Gastroesophageal sphincter (tissue), 3 donors: ENCODE measurements at regions not wholly inside any gene's neighbourhood (a gene's known extent, or its start where the extent isn't known, plus 50 kb on each side); places are given as distances from the start of the nearest gene placed in this dataset.

ENCODE experiments used
- CTCF ChIP-seq, 4 experiments: fragments of 200-600 bp in 2 of 4; fragments of 450-650 bp in 2 of 4; sonication (generic) in 1 of 4; IDR thresholded peaks; one replicate each; pipeline ENCODE4 v1.5.1; 2017 to 2019; ENCODE audit warnings: antibody characterized with exemption in 4 of 4, mild to moderate bottlenecking in 2 of 4, moderate library complexity in 2 of 4
- EP300 ChIP-seq: sonication (generic); formaldehyde crosslinking; IDR thresholded peaks from one replicate; pipeline ENCODE4 v1.6.1; 2017; ENCODE audit warnings: antibody characterized with exemption, mild to moderate bottlenecking
- POLR2A ChIP-seq, 2 donors: fragments of 450-650 bp; IDR thresholded peaks; one replicate each; pipeline ENCODE4 v1.6.1; 2017; ENCODE audit warnings: antibody characterized with exemption in 2 of 2, mild to moderate bottlenecking in 2 of 2, moderate library complexity in 1 of 2

GRCh38 chr15:95409626-95410310 is 920.7 kb upstream of the NR2F2 start:
- TF ChIP-seq CTCF (IDR thresholded peaks at IDR 0.05) (no peak), POLR2A (IDR thresholded peaks at IDR 0.05) (no peak), EP300 (no peak)
